ENCODE measurements at regions not wholly inside any gene's neighbourhood (a gene's known extent, or its start where the extent isn't known, plus 50 kb on each side); places are given as distances from the start of the nearest gene placed in this dataset.

DNA sequence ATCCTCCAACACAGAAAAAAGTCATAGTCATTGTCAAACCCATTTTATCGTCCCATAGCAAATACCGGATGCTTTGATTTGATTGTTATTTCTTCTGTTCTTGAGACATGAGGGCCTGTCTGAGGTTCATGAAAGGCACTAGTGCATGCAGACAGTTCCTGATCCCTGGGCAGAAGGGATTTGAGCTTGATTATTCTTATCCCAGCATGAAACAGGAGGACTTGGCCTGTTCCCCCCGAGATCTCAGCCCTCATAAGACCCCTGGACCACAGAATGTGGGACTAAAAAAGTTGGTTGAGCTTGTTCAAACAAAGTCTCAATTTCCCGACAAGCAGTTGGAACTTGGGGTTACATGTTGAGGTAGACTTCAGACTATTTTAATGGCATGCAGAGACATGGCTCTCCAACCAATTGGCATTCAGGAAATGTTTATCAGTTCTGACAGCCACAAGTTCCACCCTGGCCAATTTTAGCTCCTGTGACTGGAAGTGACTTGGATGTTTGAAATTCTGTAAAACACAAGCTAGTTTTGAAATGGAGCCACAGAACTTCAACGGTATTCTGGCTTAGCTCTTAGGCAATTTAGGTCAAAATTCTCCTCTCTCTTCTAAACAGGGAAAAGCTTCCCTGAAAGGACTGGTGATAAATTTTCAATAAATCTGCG is 366.9 kb upstream of the SLC14A2 start:
- Histone ChIP-seq H3K27me3 (ENCODE audit: control insufficient read depth in 1 of 2, insufficient read depth in 2 of 2, low read length in 2 of 2) (no peaks in the 10 kb centered on the region), H3K36me3 (ENCODE audit: insufficient read depth, low read length) (no peaks in the 10 kb centered on the region), H3K4me3 (ENCODE audit: low read length) (no peak overlapping the region), H3K4me1 (ENCODE audit: insufficient read depth, low read length) (no peaks in the 10 kb centered on the region), H3K27ac (ENCODE audit: low read depth in 1 of 2, low read length in 2 of 2) (no peak overlapping the region), H3K9me3 (ENCODE audit: control insufficient read depth in 1 of 2, insufficient read depth in 1 of 2, low read length in 2 of 2) (no peaks in the 10 kb centered on the region)
- Mint-ChIP-seq H3K4me1 (ENCODE audit: low read depth) (no peaks in the 10 kb centered on the region), H3K27me3 (no peaks in the 10 kb centered on the region), H3K27ac (no peak overlapping the region), H3K9me3 (no peaks in the 10 kb centered on the region), H3K36me3 (ENCODE audit: low read depth) (no peaks in the 10 kb centered on the region), H3K4me3 (no peak overlapping the region)
- intact Hi-C loops (cut with DNase I, micrococcal nuclease), result no loop called here
- POLR2A ChIA-PET, result no interaction called here
- DNase-seq (no peak), ATAC-seq (ENCODE audit: poor library complexity) (no peak)
- TF ChIP-seq, protein P1, sequence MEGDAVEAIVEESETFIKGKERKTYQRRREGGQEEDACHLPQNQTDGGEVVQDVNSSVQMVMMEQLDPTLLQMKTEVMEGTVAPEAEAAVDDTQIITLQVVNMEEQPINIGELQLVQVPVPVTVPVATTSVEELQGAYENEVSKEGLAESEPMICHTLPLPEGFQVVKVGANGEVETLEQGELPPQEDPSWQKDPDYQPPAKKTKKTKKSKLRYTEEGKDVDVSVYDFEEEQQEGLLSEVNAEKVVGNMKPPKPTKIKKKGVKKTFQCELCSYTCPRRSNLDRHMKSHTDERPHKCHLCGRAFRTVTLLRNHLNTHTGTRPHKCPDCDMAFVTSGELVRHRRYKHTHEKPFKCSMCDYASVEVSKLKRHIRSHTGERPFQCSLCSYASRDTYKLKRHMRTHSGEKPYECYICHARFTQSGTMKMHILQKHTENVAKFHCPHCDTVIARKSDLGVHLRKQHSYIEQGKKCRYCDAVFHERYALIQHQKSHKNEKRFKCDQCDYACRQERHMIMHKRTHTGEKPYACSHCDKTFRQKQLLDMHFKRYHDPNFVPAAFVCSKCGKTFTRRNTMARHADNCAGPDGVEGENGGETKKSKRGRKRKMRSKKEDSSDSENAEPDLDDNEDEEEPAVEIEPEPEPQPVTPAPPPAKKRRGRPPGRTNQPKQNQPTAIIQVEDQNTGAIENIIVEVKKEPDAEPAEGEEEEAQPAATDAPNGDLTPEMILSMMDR (IDR thresholded peaks at IDR 0.05), result no peak
- CTCF ChIA-PET, result no interaction called here

DNA sequence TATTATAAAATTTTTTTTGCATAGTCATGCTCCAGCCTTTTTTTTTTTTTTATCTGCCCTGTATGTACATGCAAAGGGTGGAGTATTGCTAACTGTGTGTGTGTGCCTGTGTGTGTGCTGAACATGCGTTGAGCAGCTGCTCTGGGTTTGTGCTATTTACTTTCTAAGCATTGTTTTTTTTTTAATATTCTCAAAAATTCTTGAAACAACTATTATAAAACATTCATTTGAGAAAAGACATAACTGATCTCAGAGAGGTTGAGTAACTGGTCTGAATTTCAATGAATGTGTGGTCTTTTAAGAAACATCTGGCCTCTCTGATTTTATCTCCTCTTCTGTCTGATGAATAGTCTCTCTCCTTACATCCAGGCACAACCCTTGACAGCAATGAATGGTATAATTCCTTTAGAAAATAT is 366.0 kb upstream of the SLC14A2 start:
- ATAC-seq (ENCODE audit: poor library complexity) (no peak), DNase-seq (no peak)
- Mint-ChIP-seq H3K27me3 (no peaks in the 10 kb centered on the region), H3K4me1 (ENCODE audit: low read depth) (no peaks in the 10 kb centered on the region), H3K36me3 (ENCODE audit: low read depth) (no peaks in the 10 kb centered on the region), H3K27ac (no peak overlapping the region), H3K9me3 (no peaks in the 10 kb centered on the region), H3K4me3 (no peak overlapping the region)
- H3K27me3 ChIP-seq (ENCODE audit: control insufficient read depth in 1 of 2, insufficient read depth in 2 of 2, low read length in 2 of 2), result no peaks in the 10 kb centered on the region
- TF ChIP-seq, protein P1 (IDR thresholded peaks at IDR 0.05), result no peak
- no peak overlapping the region for H3K27ac ChIP-seq (ENCODE audit: low read depth in 1 of 2, low read length in 2 of 2)
- intact Hi-C loops (cut with DNase I, micrococcal nuclease), result no loop called here
- no peaks in the 10 kb centered on the region for H3K36me3 ChIP-seq (ENCODE audit: insufficient read depth, low read length)
- POLR2A ChIA-PET, result no interaction called here
- CTCF ChIA-PET, result no interaction called here
- no peak overlapping the region for H3K4me3 ChIP-seq (ENCODE audit: low read length)
- H3K9me3 ChIP-seq (ENCODE audit: control insufficient read depth in 1 of 2, insufficient read depth in 1 of 2, low read length in 2 of 2), result no peaks in the 10 kb centered on the region
- no peaks in the 10 kb centered on the region for H3K4me1 ChIP-seq (ENCODE audit: insufficient read depth, low read length)

DNA sequence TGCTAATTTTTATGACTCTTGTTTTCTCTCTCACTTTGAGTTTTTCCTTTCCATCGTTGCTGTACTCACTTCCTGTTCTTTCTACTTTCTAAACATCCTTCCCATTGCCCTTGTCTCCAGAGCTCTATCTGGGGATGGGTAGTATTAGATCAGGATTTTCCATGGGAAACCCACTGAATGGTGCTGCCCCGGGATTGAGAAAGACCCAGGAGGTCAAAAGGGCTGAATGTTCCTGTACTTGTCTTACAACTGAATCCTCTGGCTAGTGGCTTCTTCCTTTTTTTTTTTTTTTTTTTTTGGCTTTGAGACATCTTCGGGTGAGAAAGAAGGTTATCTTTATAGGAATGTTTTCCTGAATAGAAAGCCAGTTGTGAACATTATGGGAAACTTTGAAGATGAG is 364.8 kb upstream of the SLC14A2 start:
- no peak overlapping the region for H3K27ac ChIP-seq (ENCODE audit: low read depth in 1 of 2, low read length in 2 of 2)
- no peaks in the 10 kb centered on the region for H3K4me1 ChIP-seq (ENCODE audit: insufficient read depth, low read length)
- no peak overlapping the region for H3K4me3 ChIP-seq (ENCODE audit: low read length)
- Mint-ChIP-seq H3K4me1 (ENCODE audit: low read depth) (no peaks in the 10 kb centered on the region), H3K9me3 (no peaks in the 10 kb centered on the region), H3K27ac (no peak overlapping the region), H3K27me3 (peaks cover 5% of the 10 kb centered on the region), H3K4me3 (no peak overlapping the region), H3K36me3 (ENCODE audit: low read depth) (no peaks in the 10 kb centered on the region)
- peaks cover 0 to 4% of the 10 kb centered on the region in 2 experiments for H3K9me3 ChIP-seq (ENCODE audit: control insufficient read depth in 1 of 2, insufficient read depth in 1 of 2, low read length in 2 of 2)
- TF ChIP-seq, protein P1 (IDR thresholded peaks at IDR 0.05), result no peak
- ATAC-seq (ENCODE audit: poor library complexity) (no peak), DNase-seq (no peak)
- POLR2A ChIA-PET, result no interaction called here
- no peaks in the 10 kb centered on the region for H3K27me3 ChIP-seq (ENCODE audit: control insufficient read depth in 1 of 2, insufficient read depth in 2 of 2, low read length in 2 of 2)
- CTCF ChIA-PET, result no interaction called here
- intact Hi-C loops (cut with DNase I, micrococcal nuclease), result no loop called here
- no peaks in the 10 kb centered on the region for H3K36me3 ChIP-seq (ENCODE audit: insufficient read depth, low read length)
